HG03135 (cell line): ENCODE measurements at regions not wholly inside any gene's neighbourhood (a gene's known extent, or its start where the extent isn't known, plus 50 kb on each side); places are given as distances from the start of the nearest gene placed in this dataset.
"Not testable (repeated sequence)": the region's sequence is repeated elsewhere in the genome, so short reads cannot be mapped to it uniquely, and the experiment has no call there.

ENCODE experiments used
- ATAC-seq: cut with Tn5 transposase; IDR thresholded peaks from one replicate; pipeline ENCODE4 v1.9.1; 2021; ENCODE audit warnings: mild to moderate bottlenecking, moderate library complexity; ENCODE audit not compliant: unreplicated experiment

DNA sequence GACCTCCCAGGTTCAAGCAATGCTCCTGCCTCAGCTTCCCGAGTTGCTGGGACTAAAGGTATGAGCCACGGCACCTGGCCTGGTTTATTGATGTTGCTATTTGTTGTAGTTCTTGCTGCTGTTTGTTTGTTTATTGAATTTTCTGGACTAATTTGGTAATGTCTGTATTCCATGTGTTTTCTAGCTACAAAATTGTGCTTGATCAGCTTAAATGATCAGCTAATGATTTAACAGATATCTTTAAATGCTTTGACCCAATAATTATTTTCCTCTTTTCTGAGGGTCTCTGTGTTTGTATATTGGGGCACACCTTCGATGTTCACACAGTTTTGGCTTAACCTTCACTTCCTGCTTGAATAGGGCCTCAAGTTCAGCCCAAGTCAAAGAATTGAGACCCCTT is 488.1 kb upstream of the HTR2C start:
- ATAC-seq = no peak

DNA sequence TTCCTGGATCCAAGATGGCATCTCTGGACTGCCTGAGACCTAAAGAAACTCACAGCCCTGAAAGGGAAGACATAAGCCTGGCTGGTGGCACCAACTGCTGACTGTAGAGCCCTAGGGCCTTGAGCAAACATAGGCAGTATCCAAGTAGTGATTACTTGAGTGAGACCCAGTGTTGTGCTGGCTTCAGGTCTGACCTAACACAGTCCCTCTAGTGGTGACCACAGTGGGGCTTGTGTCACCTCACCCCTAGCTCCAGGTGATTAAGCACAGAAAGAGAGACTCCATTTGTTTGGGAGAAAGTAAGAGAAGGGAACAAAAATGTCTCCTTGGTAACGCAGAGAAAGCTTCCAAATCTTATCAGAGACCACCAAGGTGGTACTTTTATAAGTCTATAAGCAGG is 496.3 kb upstream of the HTR2C start:
- ATAC-seq = no peak

DNA sequence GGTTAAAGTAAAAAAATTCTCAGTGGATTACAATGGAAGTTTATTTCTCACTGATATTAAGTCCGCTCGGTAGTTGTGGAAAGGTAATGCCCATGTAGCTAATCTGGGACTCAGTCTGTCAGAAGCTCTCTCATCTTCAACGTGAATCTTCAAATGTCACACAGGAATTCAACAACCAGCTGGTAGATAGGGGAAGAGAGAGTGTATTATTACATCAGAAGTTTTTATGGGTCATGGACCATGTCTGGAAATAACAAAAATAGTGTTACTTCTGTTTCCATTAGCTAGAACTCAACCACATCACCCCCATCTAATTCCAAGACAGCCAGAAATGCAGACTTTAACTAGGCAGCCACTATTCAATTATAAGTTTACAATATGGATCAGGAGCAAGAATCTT is 506.1 kb upstream of the HTR2C start:
- ATAC-seq = no peak

DNA sequence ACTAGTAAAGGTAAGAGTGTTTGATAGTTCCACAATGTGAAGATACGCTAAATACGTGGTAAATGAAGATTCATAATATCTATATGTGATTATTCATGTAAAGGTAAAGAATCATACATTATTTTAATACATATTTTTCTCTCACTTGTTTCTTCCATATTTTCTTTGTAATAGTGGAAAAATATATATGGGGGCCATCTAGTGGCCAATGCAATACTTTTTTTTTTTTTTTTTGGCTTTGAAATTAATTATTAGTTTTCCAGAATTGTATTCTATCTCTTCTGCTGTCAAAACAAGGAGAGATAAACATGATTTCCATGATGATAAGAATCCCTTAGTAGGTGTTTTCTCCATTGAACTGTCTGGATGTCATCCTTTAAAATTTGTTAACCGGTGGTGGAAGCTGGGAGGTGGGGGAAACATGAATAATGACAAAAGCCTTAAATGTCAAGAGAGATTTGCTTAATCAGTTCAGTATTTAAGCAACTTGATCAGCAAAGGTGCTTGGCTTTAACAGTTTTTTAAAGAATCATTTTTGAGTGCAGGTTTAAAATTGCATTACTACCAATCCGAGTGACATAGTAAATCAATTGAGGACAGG is 508.7 kb upstream of the HTR2C start:
- ATAC-seq = no peak

DNA sequence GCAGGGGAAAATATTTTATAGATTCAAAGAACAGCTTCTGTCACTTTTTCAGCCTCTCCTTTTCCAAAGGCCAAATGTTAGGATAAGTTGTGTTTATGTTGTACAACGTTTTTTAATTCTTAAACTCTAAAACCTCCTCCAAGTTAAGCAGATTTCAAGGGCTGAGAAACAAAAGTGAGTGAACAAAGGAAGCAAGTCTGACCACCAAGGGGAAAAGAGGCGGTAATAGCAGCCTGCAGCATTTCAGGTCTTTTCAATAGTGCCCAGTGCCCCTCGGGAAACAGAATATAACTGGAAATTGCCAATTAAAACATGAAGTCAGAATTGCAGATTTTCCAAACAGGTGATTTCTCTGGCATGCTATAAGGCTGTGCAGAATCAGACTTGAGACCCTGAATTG is 510.0 kb upstream of the HTR2C start:
- ATAC-seq = no peak

DNA sequence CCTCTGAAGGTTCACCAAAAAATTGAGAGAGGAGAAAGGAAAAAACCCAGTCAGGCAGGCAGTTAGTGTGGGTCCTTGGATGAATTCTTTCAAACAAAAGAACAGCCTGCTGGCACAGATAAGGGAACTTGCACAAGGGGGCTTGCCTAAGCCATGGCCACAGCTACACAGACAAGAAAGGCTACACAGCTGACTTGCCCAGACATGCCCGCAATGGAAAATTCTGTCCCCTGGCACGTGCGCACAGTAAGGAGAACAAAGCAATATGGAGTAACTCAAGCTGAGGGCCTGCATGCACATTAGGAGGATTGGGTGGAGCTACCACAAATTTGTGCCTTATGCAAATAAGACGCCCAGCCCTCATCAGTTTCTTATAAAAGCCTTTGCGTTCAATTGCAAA is 512.5 kb upstream of the HTR2C start:
- ATAC-seq = no peak

DNA sequence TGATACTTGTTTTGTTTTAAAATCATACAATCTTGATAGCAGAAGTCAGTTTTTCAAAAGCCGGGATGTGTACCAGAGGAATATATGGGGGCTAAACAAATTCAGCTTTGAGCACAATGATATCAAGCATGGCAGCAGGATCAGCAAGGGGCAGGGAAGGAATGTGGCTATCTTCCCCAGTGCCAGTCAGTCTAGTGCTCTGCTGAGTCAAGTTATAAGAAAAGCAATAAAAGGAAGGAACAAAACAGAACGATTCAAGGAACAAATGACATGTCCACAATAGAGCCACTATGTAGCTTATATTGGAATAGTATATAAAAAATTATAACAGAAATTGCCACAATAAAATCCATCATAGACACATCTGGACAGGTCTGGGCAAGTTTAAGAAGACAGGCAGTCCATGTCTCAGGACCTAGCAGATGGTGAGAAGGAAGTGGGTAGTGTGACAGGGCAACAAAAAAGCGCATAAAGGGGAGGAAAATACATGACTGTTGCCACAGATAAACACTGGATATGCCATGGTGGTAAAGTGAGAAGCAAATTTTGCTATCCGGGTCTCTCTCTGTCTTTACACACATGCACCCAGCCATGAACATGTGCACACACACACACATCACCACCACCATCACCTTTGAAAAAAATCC is 518.2 kb upstream of the HTR2C start:
- ATAC-seq = no peak

DNA sequence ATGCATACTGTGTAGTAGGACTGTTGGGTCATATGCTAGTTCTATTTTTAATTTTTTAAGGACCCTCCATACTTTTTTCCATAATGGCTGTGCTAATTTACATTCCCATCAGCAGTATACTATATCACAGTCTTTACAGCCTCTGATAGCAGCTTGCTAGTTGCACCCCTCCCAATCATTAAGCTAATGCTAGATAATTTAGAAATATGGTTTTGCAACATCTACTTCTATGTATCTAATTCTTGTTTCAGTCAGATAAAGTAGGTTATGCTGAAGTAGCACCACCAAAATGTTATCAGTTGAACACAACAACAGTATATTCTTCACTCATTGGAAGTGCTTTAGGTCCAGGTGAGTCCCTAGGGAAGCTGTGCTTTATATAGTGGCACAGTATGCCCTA is 522.7 kb upstream of the HTR2C start:
- ATAC-seq = no peak

DNA sequence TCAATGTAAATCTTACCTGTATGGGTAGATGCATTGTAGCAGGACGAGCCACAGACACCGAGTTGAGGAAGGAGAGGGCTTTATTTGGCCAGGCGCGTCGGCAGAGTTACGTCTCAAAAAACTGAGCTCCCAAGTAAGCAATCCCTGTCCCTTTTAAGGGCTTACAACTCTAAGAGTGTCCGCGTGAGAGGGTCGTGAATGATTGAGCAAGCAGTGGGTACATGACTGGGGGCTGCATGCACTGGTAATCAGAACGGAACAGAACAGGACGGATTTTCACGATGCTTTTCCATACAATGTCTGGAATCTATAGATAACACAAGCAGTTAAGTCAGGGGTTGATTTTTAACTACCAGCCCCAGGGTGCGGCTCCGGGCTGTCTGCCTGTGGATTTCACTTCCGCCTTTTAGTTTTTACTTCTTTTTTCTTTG is 524.9 kb upstream of the HTR2C start:
- no peak for ATAC-seq

DNA sequence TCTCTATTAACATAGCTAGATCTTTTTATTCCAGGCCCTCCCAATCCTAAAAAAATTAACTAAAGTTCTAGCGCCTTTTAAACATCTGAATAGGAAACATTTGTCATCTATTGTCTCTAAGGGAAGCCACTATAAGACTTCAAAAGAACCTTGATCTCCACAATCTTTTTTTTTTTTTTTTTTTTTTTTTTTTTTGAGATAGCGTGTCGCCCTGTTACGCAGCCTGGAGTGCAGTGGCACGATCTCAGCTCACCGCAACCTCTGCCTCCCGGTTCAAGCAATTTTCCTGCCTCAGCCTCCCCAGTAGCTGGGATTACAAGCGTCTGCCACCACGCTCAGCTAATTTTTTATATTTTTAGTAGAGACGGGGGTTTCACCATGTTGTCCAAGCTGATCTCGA is 526.5 kb upstream of the HTR2C start:
- not testable (repeated sequence) for ATAC-seq

DNA sequence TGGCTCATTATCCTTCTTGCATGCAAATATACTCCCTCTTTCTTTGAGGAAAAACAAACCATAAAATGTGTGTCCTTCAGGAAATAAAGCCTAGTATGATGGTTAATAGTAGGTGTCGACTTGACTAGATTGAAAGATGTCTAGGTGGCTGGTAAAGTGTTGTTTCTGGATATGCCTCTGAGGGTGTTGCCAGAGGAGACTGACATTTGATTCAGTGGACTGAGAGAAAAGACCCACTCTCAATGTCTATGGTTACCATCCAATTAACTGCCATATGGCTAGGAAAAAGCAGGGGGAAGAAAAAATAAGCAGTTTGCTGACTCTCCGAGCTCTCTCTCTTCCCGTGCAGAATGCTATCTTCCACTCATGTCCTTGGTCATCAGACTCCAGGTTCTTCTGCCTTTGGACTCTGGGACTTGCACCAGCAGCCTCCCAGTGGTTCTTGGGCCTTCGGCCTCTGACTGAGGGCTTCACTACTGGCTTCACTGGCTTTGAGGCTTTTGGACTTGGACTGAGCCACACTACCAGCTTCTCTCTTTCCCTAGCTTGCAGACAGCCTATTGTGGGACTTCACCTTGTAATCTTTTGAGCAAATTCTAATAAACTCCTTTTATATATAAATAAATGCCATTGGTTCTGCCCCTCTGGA is 532.1 kb upstream of the HTR2C start:
- ATAC-seq = no peak

DNA sequence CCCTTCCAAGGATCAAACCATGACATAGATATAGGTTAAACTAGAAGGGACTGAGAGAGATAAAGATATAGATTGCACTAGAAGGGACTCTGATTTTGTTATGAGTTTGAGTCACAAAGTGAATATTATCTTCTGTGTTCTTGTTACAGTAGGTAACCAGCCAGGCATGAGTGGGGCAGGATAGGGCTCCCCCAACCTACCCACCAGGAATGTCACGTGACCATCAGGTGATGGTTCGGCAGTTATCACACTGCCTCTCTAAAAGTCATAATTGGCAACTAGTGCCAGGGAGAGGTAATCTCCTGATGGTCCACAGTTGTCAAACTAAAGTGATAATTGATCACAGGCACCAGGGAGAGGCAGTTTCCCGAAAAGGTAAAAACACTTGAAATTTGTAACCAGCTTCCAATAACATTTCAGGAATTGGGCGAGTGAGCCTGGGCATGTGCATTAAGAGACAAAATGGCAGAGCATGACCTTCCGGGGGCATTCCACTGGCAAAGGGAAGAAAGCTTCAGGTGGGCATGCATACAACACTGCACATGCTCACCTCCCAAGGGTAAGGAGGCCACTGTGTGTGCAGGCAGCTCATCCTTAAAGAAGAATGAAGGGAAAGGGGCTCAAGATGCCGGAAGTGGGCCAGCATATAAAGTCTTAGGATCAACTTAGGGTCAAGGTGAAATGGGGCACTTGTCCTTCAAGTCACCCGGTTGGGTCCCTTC is 533.6 kb upstream of the HTR2C start:
- no peak for ATAC-seq

DNA sequence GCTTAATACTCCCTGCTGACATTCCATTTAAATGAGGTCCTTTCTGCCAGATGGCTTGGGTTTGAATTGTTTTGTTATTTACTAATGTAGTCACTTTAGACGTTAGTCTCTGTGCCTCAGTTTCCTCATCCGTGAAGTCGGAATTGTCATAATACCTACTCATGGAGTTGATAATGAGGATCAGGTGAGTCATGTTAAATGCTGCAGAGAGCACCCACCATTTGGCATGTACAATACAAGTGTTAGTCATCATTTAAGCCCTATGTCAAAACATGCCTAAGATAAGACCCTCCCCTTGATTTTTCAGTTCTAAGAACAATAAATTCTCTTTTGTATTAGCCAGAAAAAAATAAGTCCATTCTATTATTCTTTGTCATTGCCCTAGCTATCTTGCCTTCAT is 534.8 kb upstream of the HTR2C start:
- ATAC-seq = no peak

DNA sequence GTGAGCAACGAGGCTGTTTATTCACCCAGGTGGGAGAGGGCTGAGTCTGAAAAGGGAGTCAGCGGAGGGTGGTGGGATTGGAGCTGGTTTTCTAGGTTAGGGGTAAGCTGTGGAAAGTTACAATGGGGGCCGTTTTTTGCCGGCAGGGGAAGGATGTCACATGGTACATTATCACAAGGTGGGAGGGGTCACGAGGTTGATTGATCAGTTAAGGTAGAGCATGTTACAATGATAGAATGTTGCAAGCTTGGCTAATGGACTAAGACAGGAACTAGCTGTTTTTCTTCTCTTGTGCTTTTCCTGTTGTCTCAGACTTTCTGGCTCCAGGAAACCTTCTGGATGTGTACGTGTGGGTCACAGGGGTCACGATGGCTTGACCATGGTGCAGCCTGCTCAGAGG is 536.3 kb upstream of the HTR2C start:
- no peak for ATAC-seq

DNA sequence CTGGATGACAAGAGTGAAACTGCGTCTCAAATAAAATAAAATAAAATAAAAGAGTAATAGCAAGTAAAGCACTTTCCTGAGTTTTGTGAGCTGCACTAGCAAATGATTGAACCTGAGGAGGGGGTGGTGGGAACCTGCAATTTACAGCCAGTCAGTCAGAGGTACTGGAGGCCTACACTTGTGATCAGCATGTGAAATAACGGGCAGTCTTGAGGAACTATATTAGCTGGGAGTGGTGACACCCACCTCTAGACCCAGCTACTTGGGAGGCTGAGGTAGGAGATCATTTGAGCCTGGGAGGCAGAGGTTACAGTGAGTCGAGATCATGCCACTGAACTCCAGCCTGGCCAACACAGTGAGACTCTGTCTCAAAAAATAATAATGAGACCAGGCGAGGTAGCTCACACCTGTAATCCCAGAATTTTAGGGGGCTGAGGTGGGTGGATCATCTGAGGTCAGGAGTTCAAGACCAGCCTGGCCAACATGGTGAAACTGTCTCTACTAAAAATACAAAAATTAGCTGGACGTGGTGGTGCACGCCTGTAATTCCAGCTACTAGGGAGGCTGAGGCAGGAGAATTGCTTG is 537.1 kb upstream of the HTR2C start:
- no peak for ATAC-seq

DNA sequence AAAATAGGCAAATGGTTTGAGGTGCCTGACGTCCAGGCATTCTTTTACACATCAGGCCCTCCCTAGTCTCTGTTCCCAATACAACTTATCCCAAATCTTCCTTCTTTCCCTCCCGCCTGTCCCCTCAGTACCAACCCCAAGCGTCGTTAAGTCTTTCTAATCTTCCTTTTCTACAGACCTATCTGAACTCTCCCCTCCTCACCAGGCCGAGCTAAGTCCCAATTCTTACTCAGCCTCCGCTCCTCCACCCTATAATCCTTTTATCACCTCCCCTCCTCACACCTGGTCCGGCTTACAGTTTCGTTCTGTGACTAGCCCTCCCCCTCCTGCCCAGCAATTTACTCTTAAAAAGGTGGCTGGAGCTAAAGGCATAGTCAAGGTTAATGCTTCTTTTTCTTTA is 542.4 kb upstream of the HTR2C start:
- ATAC-seq = not testable (repeated sequence)

DNA sequence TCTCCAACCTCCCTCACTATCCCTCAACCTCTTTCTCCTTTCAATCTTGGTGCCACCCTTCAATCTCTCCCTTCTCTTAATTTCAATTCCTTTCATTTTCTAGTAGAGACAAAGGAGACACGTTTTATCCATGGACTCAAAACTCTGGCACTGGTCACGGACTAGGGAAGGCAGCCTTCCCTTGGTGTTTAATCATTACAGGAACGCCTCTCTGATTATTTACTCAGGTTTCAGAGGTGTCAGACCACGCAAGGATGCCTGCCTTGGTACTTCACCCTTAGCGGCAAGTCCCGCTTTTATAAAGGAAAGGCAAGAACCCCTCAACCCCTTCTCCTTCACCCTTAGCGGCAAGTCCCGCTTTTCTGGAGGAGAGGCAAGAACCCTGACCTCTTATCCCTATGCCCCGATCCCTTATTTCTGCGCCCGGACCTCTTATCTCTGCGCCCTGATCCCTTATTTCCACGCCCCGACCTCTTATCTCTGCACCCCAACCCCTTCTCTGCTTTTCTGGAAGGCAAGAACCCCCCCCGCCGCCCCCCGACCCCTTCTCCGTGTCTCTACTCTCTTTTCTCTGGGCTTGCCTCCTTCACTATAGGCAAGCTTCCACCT is 543.1 kb upstream of the HTR2C start:
- ATAC-seq = not testable (repeated sequence)

DNA sequence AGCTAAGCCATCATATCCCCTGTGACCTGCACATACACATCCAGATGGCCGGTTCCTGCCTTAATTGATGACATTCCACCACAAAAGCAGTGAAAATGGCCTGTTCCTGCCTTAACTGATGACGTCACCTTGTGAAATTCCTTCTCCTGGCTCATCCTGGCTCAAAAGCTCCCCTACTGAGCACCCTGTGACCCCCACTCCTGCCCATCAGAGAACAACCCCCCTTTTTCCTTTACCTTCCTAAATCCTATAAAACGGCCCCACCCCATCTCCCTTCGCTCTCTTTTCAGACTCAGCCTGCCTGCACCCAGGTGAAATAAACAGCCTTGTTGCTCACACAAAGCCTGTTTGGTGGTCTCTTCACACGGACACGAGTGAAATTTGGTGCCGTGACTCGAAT is 543.8 kb upstream of the HTR2C start:
- not testable (repeated sequence) for ATAC-seq

DNA sequence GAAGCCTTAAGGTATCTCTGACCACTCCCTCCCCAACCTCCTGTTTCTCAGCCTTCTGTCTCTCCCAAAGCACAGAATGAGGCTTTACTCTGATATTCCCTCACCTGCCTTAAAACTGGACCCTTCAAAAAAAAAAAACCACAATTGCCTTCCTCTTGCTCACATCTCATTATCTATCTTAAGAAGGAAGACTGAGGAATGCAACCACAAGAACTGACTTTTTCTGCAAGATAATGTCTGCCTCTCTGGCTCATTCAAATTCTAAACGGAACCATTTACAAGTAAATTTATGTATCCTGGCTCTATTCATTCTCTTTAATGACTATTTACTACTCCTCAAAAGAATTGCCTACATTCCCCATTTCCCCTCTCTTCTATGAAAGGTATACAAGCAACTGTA is 545.5 kb upstream of the HTR2C start:
- no peak for ATAC-seq

DNA sequence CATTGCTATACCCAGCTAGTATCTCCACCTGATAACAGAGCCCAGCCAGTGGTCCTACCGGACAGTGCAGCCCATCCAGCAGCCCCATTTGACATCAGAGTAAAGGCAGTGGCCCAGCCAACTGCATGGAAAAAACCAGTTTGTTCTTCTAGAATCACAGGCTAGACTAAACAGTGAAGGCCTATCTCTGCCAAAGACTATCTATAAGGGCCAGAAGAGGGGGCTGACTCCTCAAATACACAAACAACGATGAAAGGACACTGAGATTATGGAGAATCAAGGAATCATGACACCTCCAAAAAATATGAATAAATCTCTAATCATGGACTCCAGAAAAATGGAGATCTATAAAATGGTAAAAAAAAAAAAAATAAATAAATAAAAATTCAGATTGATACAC is 546.4 kb upstream of the HTR2C start:
- ATAC-seq = no peak
